ENCODE measurements at regions not wholly inside any gene's neighbourhood (a gene's known extent, or its start where the extent isn't known, plus 50 kb on each side); places are given as distances from the start of the nearest gene placed in this dataset.

GRCh38 chr2:181778621-181779201 lies 98.4 kb upstream of the NEUROD1 start:
- Histone ChIP-seq H3K4me3 (no peak overlapping the region), H3K9me3 (no peaks in the 10 kb centered on the region), H3K4me1 (peaks cover 37% of the 10 kb centered on the region), H3K27me3 (no peaks in the 10 kb centered on the region), H3K27ac (peak overlapping the region in 1 of 4 donors; percentile 31), H3K36me3 (replicated peaks in 1 of 2; ENCODE audit: insufficient read depth in 1 of 2, low read depth in 2 of 2) (no peaks in the 10 kb centered on the region)
- 50% methylated on average over 2 of the region's 2 CpGs for WGBS, 2 donors
- intact Hi-C loops (cut with DNase I) = no loop called here
- ATAC-seq (no peak), DNase-seq (no peak)
- TF ChIP-seq POLR2A (IDR thresholded peaks at IDR 0.05) (no peak), CTCF (IDR thresholded peaks at IDR 0.05) (no peak)

GRCh38 chr2:181779288-181780021 lies 99.1 kb upstream of the NEUROD1 start:
- Histone ChIP-seq H3K36me3 (replicated peaks in 1 of 2; ENCODE audit: insufficient read depth in 1 of 2, low read depth in 2 of 2) (no peaks in the 10 kb centered on the region), H3K27me3 (no peaks in the 10 kb centered on the region), H3K4me3 (no peak overlapping the region), H3K27ac (peak overlapping the region in 2 of 4 donors; percentile 31 to 38), H3K9me3 (no peaks in the 10 kb centered on the region), H3K4me1 (peaks cover 45% of the 10 kb centered on the region)
- intact Hi-C loops (cut with DNase I) = no loop called here
- ATAC-seq = no peak
- no peak for DNase-seq
- TF ChIP-seq CTCF (IDR thresholded peaks at IDR 0.05) (no peak), POLR2A (IDR thresholded peaks at IDR 0.05) (no peak)
- 73 to 74% methylated on average over 2 of the region's 2 CpGs for WGBS, 2 donors

GRCh38 chr2:181780047-181780651 lies 99.8 kb upstream of the NEUROD1 start:
- no peak for TF ChIP-seq POLR2A (IDR thresholded peaks at IDR 0.05)
- no peak for TF ChIP-seq CTCF (IDR thresholded peaks at IDR 0.05)
- H3K4me1 ChIP-seq = peaks cover 46% of the 10 kb centered on the region
- 67 to 89% methylated on average over 1 of the region's 1 CpG for WGBS, 2 donors
- no peak for ATAC-seq
- intact Hi-C loops (cut with DNase I) = no loop called here
- H3K27me3 ChIP-seq = no peaks in the 10 kb centered on the region
- H3K9me3 ChIP-seq = no peaks in the 10 kb centered on the region
- no peak overlapping the region for H3K4me3 ChIP-seq
- peak in 1 of 4 donors; percentile 13 for DNase-seq
- H3K36me3 ChIP-seq (replicated peaks in 1 of 2; ENCODE audit: insufficient read depth in 1 of 2, low read depth in 2 of 2) = no peaks in the 10 kb centered on the region
- peak overlapping the region in 2 of 4 donors; percentile 6 to 31 for H3K27ac ChIP-seq

GRCh38 chr2:181780657-181781056 lies 100.3 kb upstream of the NEUROD1 start:
- peaks cover 51% of the 10 kb centered on the region for H3K4me1 ChIP-seq
- no peak for TF ChIP-seq POLR2A (IDR thresholded peaks at IDR 0.05)
- no peak for TF ChIP-seq CTCF (IDR thresholded peaks at IDR 0.05)
- ATAC-seq (peak; percentile 45), DNase-seq (no peak)
- intact Hi-C loops (cut with DNase I) = no loop called here
- no peaks in the 10 kb centered on the region for H3K36me3 ChIP-seq (replicated peaks in 1 of 2; ENCODE audit: insufficient read depth in 1 of 2, low read depth in 2 of 2)
- no peak overlapping the region for H3K4me3 ChIP-seq
- no peaks in the 10 kb centered on the region for H3K9me3 ChIP-seq
- peak overlapping the region in 2 of 4 donors; percentile 6 to 31 for H3K27ac ChIP-seq
- H3K27me3 ChIP-seq = no peaks in the 10 kb centered on the region
